OCI-LY3 (cell line): ENCODE measurements at regions not wholly inside any gene's neighbourhood (a gene's known extent, or its start where the extent isn't known, plus 50 kb on each side); places are given as distances from the start of the nearest gene placed in this dataset.

Experiments
- EZH2phosphoT487 ChIP-seq: fragments of 200-600 bp; shearing (Covaris generic); IDR thresholded peaks from 2 replicates; pipeline ENCODE4 v1.6.1; 2018; ENCODE audit warnings: antibody characterized with exemption, mixed run types, low read depth
- TF ChIP-seq, protein P1 (sequence below): fragments of 200-600, 300-600 bp; sonication (generic); IDR thresholded peaks from 2 replicates; pipeline ENCODE4 v1.5.1; 2014; ENCODE audit warnings: antibody characterized with exemption, low read length, low read depth

DNA sequence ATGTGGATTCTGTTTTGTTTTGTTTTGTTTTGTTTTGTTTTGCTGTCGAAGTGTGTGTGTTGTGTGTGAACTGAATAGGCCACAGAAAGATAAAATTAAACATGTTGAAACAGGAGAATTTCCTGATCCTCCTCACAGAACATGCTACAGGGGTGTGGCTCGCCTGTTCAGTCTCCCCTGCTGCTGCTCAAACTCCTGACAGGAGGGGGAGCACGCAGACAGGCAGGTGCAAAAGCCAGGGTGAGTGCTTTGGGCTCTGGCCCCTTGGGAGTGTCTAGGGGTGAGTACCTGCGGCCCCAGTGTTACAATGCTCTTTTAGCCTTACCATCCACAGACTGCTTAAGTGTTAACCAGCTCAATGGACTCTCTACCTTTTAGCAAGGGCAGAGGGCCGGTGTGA lies 473.5 kb downstream of the MAT2B start:
- TF ChIP-seq, protein P1, sequence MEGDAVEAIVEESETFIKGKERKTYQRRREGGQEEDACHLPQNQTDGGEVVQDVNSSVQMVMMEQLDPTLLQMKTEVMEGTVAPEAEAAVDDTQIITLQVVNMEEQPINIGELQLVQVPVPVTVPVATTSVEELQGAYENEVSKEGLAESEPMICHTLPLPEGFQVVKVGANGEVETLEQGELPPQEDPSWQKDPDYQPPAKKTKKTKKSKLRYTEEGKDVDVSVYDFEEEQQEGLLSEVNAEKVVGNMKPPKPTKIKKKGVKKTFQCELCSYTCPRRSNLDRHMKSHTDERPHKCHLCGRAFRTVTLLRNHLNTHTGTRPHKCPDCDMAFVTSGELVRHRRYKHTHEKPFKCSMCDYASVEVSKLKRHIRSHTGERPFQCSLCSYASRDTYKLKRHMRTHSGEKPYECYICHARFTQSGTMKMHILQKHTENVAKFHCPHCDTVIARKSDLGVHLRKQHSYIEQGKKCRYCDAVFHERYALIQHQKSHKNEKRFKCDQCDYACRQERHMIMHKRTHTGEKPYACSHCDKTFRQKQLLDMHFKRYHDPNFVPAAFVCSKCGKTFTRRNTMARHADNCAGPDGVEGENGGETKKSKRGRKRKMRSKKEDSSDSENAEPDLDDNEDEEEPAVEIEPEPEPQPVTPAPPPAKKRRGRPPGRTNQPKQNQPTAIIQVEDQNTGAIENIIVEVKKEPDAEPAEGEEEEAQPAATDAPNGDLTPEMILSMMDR: peak; percentile 27
- TF ChIP-seq EZH2phosphoT487: no peak
